Left lung (tissue), 4 donors: ENCODE measurements at regions not wholly inside any gene's neighbourhood (a gene's known extent, or its start where the extent isn't known, plus 50 kb on each side); places are given as distances from the start of the nearest gene placed in this dataset.
"Not testable (repeated sequence)": the region's sequence is repeated elsewhere in the genome, so short reads cannot be mapped to it uniquely, and the experiment has no call there.

ENCODE experiments used
- ATAC-seq: fragments of 200-7000 bp; cut with Tn5 transposase; one replicate; pipeline ENCODE4 v1.9.1; 2020; ENCODE audit warnings: moderate library complexity
- DNase-seq, 4 donors: peaks; one replicate each; pipeline ENCODE4 v3.0.0-alpha.2; 2013 to 2020
- H3K27ac ChIP-seq, 2 donors: fragments of 200-600 bp; sonication (generic) in 1 of 2; one replicate each; pipeline versions ENCODE4 v1.5.0 to v1.8.0; 2020 to 2021
- H3K27me3 ChIP-seq, 2 donors: fragments of 200-600 bp; sonication (generic) in 1 of 2; one replicate each; pipeline versions ENCODE4 v1.5.0 to v1.8.0; 2020 to 2021
- H3K36me3 ChIP-seq, 2 donors: fragments of 200-600 bp; sonication (generic) in 1 of 2; one replicate each; pipeline versions ENCODE4 v1.5.0 to v1.8.0; 2020 to 2021
- H3K4me1 ChIP-seq, 2 donors: fragments of 200-600 bp; one replicate each; pipeline ENCODE4 v1.8.0; 2021
- H3K4me3 ChIP-seq, 2 donors: fragments of 200-600 bp; sonication (generic) in 1 of 2; one replicate each; pipeline versions ENCODE4 v1.5.0 to v1.8.0; 2020 to 2021; ENCODE audit warnings: mild to moderate bottlenecking in 1 of 2
- H3K9me3 ChIP-seq, 2 donors: fragments of 200-600 bp; sonication (generic) in 1 of 2; one replicate each; pipeline versions ENCODE4 v1.5.0 to v1.8.0; 2020 to 2021
- intact Hi-C, 2 donors: fragments of 100-400 bp; cut with DNase I; formaldehyde crosslinking; loops; one replicate each; pipeline versions ENCODE4 v1.11.2 to v1.14.2; 2022
- TF ChIP-seq, protein P1 (sequence below), 2 donors: fragments of 200-600 bp; sonication (generic) in 1 of 2; IDR thresholded peaks; one replicate each; pipeline versions ENCODE4 v1.5.0 to v1.8.0; 2021; ENCODE audit warnings: antibody characterized with exemption in 2 of 2
- donor health status: DM: no; HTN: yes; CAD: no.
- donor health status: DM: no; HTN: no; CAD: no.

DNA sequence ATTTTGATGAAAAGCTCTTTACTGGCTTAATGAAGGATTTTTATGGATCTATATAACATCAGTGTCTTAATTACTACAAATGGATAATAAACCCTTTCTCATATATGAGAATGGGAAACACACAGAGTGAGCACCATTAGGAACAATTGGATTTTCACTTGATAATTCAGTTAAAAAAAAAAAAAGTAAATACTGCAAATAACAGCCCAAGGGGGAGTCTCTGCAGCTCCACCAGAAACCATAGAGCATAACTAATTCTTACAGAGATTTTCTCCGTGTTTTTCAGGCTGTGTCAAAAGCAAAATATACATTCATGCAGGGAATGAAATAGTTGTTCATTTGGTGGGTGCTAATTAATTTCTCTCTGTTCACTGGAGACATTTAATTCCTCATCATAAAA is 125.3 kb downstream of the EBLN2 start:
- ATAC-seq (no peak), DNase-seq (no peak)
- intact Hi-C loops: no loop called here
- Histone ChIP-seq H3K4me3 (no peak overlapping the region), H3K4me1 (no peaks in the 10 kb centered on the region), H3K36me3 (no peaks in the 10 kb centered on the region), H3K9me3 (no peaks in the 10 kb centered on the region), H3K27me3 (no peaks in the 10 kb centered on the region), H3K27ac (no peak overlapping the region)
- TF ChIP-seq, protein P1, sequence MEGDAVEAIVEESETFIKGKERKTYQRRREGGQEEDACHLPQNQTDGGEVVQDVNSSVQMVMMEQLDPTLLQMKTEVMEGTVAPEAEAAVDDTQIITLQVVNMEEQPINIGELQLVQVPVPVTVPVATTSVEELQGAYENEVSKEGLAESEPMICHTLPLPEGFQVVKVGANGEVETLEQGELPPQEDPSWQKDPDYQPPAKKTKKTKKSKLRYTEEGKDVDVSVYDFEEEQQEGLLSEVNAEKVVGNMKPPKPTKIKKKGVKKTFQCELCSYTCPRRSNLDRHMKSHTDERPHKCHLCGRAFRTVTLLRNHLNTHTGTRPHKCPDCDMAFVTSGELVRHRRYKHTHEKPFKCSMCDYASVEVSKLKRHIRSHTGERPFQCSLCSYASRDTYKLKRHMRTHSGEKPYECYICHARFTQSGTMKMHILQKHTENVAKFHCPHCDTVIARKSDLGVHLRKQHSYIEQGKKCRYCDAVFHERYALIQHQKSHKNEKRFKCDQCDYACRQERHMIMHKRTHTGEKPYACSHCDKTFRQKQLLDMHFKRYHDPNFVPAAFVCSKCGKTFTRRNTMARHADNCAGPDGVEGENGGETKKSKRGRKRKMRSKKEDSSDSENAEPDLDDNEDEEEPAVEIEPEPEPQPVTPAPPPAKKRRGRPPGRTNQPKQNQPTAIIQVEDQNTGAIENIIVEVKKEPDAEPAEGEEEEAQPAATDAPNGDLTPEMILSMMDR (IDR thresholded peaks at IDR 0.05): no peak

DNA sequence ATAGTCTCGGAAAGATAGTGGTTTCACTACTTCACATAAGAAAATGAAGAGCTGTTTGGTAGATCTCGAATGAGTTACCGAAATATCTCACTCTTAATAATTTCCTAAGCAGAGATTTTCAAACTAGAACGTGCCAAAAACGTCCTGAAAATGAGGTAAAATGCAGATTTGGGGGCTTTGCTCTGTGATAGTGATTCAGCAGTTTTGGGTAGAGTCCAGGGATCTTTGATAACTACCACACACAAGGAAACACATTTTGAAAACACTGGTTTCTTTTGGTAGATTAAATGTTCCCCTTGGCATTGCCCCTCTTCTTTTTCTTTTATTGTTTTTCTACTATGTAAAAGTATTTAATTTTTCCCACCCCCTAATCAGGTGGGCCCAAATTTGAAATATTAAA is 125.9 kb downstream of the EBLN2 start:
- Histone ChIP-seq H3K27ac (no peak overlapping the region), H3K9me3 (no peaks in the 10 kb centered on the region), H3K4me3 (no peak overlapping the region), H3K4me1 (no peaks in the 10 kb centered on the region), H3K27me3 (no peaks in the 10 kb centered on the region), H3K36me3 (no peaks in the 10 kb centered on the region)
- ATAC-seq (no peak), DNase-seq (no peak)
- intact Hi-C loops: no loop called here
- TF ChIP-seq, protein P1 (IDR thresholded peaks at IDR 0.05): no peak

DNA sequence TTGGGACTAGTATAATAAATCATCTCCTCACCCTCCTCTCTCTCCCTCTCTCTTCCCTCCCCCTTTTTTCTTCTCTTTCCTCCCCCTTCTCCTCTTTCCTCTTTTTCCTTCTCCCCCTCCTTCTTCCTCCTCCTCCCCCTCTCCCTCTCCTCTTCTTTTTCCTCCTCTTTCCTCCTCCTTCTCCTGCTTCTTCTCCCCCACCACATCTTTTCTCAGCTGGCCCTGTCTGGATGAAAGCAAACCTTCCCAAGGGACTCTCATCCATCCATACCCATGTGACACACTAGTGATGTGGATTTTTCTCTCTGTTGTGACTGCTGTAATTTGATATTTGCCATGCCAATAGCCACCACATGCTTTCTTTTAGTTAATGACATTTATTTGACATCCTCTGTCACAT is 127.2 kb downstream of the EBLN2 start:
- intact Hi-C loops: no loop called here
- TF ChIP-seq, protein P1 (IDR thresholded peaks at IDR 0.05): no peak
- no peak overlapping the region for H3K27ac ChIP-seq

DNA sequence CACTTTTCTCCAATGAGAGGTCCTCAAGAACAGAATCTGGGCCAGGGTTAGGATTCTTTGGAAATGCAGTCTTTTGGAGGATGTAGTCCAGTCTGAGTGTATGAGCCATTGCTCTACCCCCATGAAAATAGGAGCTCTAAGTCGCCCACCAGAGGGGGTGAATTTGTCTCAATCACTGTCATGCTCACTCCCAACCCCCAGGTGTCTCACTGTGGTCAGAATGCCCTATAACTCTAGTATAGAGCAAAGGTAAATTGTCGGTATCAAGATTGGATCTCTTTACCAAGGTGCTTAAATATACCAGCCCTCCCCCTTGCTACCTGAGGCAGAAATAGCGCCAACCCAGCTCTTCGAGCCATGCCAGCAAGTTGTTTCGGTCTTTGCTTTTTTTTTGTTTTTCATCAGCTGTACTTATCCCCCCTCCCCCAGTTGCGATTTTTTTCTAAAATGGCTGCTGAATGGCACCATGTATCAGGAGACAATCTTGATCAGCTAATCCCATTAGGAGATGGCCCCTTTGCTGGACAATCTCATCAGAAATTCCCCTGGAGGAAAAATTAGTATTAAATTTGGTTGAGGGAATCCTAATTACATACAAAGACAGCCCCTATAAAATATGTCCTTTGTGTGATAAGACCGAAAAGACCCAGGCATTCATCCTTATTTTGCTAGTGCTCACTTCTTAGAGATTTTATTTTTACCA is 130.7 kb downstream of the EBLN2 start:
- H3K36me3 ChIP-seq: no peaks in the 10 kb centered on the region
- no peak overlapping the region for H3K4me3 ChIP-seq
- no peaks in the 10 kb centered on the region for H3K4me1 ChIP-seq
- no peak for DNase-seq
- ATAC-seq: no peak
- H3K27ac ChIP-seq: no peak overlapping the region
- TF ChIP-seq, protein P1 (IDR thresholded peaks at IDR 0.05): no peak
- H3K9me3 ChIP-seq: peaks cover 0 to 4% of the 10 kb centered on the region in 2 donors
- H3K27me3 ChIP-seq: no peaks in the 10 kb centered on the region
- intact Hi-C loops: no loop called here

More for the DNA sequence above, 127.2 kb downstream of the EBLN2 start:
- ATAC-seq: no peak
- no peak for DNase-seq
- Histone ChIP-seq H3K27me3 (no peaks in the 10 kb centered on the region), H3K4me1 (no peaks in the 10 kb centered on the region), H3K4me3 (no peak overlapping the region), H3K36me3 (no peaks in the 10 kb centered on the region), H3K9me3 (no peaks in the 10 kb centered on the region)

DNA sequence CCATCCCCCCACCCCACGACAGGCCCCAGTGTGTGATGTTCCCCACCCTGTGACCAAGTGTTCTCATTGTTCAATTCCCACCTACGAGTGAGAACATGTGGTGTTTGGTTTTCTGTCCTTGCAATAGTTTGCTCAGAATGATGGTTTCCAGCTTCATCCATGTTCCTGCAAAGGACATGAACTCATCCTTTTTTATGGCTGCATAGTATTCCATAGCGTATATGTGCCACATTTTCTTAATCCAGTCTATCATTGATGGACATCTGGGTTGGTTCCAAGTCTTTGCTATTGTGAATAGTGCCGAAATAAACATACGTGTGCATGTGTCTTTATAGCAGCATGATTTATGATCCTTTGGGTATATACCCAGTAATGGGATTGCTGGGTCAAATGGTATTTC is 132.5 kb downstream of the EBLN2 start:
- H3K9me3 ChIP-seq, ATAC-seq, H3K4me3 ChIP-seq, intact Hi-C loops, H3K27me3 ChIP-seq, DNase-seq, H3K36me3 ChIP-seq, H3K4me1 ChIP-seq, H3K27ac ChIP-seq: not testable (repeated sequence)

DNA sequence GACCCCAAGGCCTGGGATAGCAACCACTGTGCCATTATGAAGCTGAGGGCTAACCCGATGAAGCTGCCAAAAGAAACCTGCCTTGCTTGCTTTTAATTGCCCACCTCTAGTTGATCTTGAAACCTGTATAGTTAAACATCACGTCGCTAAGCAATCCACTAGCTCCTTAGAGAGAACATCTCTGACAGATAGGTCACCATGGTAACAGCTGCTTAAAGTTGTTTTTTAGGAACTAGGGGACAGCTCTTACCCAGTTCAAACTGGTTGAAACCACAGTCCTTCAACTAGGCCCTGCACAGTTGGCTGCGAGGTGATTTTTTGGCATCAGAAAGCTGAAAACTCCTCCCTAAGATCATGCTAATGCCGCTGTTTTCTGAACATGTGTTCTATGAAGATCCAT is 135.7 kb downstream of the EBLN2 start:
- no peaks in the 10 kb centered on the region for H3K4me1 ChIP-seq

More for the DNA sequence above, 135.7 kb downstream of the EBLN2 start:
- DNase-seq: no peak
- Histone ChIP-seq H3K27ac (no peak overlapping the region), H3K9me3 (peaks cover 0 to 4% of the 10 kb centered on the region in 2 donors), H3K4me3 (no peak overlapping the region), H3K27me3 (no peaks in the 10 kb centered on the region), H3K36me3 (no peaks in the 10 kb centered on the region)
- intact Hi-C loops: no loop called here
- TF ChIP-seq, protein P1 (IDR thresholded peaks at IDR 0.05): no peak
- ATAC-seq: no peak
